Neural cell (in vitro differentiated cells): ENCODE measurements at regions not wholly inside any gene's neighbourhood (a gene's known extent, or its start where the extent isn't known, plus 50 kb on each side); places are given as distances from the start of the nearest gene placed in this dataset.

Source experiments
- H2AFZ ChIP-seq: fragments of 200-600, 300-800 bp; sonication (generic), shearing (Covaris generic); 2 replicates; pipeline ENCODE4 v1.6.0; 2014; ENCODE audit warnings: low read depth, mild to moderate bottlenecking, antibody characterized with exemption, low read length, moderate library complexity
- H3F3A ChIP-seq: fragments of 200-600 bp; shearing (Covaris generic); 2 replicates; pipeline ENCODE4 v1.6.1; 2016; ENCODE audit warnings: mild to moderate bottlenecking, moderate library complexity, mixed read lengths, antibody characterized with exemption, low read length; ENCODE audit not compliant: insufficient read depth, poor library complexity, severe bottlenecking
- H3K27ac ChIP-seq: fragments of 200-600, 300-800 bp; sonication (generic), shearing (Covaris generic); 2 replicates; pipeline ENCODE4 v1.5.1; 2014; ENCODE audit warnings: mild to moderate bottlenecking, low read length, moderate library complexity
- H3K27me3 ChIP-seq: fragments of 300-800, 200-600 bp; sonication (generic), shearing (Covaris generic); 2 replicates; pipeline ENCODE4 v1.6.0; 2014; ENCODE audit warnings: mild to moderate bottlenecking, low read depth, low read length, moderate library complexity; ENCODE audit not compliant: insufficient read depth
- H3K36me3 ChIP-seq: fragments of 300-800, 200-600 bp; sonication (generic), shearing (Covaris generic); 2 replicates; pipeline ENCODE4 v1.5.1; 2014; ENCODE audit warnings: mild to moderate bottlenecking, antibody characterized with exemption, low read length, moderate library complexity; ENCODE audit not compliant: insufficient read depth
- H3K4me2 ChIP-seq: fragments of 300-800, 200-600 bp; sonication (generic), shearing (Covaris generic); 2 replicates; pipeline ENCODE4 v1.6.0; 2014; ENCODE audit warnings: mild to moderate bottlenecking, low read length
- H3K4me3 ChIP-seq: fragments of 300-800, 200-600 bp; sonication (generic), shearing (Covaris generic); 2 replicates; pipeline ENCODE4 v1.5.1; 2014; ENCODE audit warnings: mild to moderate bottlenecking, low read length, moderate library complexity
- H3K79me2 ChIP-seq: fragments of 200-600 bp; shearing (Covaris generic); replicated peaks from 2 replicates; pipeline ENCODE4 v1.6.0; 2014; ENCODE audit warnings: mild to moderate bottlenecking, low read length, moderate library complexity; ENCODE audit not compliant: insufficient read depth
- H3K9ac ChIP-seq: fragments of 300-800, 200-600 bp; sonication (generic), shearing (Covaris generic); 2 replicates; pipeline ENCODE4 v1.6.1; 2016; ENCODE audit warnings: mild to moderate bottlenecking, low read length, mixed read lengths
- H3K9me2 ChIP-seq: fragments of 200-600 bp; shearing (Covaris generic); 2 replicates; pipeline ENCODE4 v1.6.1; 2016; ENCODE audit warnings: mild to moderate bottlenecking, low read length, mixed read lengths; ENCODE audit not compliant: insufficient read depth
- H3K9me3 ChIP-seq: fragments of 200-600, 300-800 bp; sonication (generic), shearing (Covaris generic); 2 replicates; pipeline ENCODE4 v1.6.1; 2016; ENCODE audit warnings: mild to moderate bottlenecking, mixed run types, low read length, moderate library complexity, mixed read lengths
- H4K20me1 ChIP-seq: fragments of 200-600 bp; shearing (Covaris generic); 2 replicates; pipeline ENCODE4 v1.6.1; 2016; ENCODE audit warnings: mild to moderate bottlenecking, mixed run types; ENCODE audit not compliant: insufficient read depth
- CTCF ChIP-seq: fragments of 450-650 bp; IDR thresholded peaks from 2 replicates; pipeline ENCODE4 v1.5.1; 2014; ENCODE audit warnings: antibody characterized with exemption, mild to moderate bottlenecking, moderate library complexity; ENCODE audit not compliant: poor library complexity, severe bottlenecking
- EP300 ChIP-seq: fragments of 450-650 bp; conservative IDR thresholded peaks from 2 replicates; pipeline ENCODE4 v1.6.1; 2014; ENCODE audit warnings: antibody characterized with exemption, mild to moderate bottlenecking, moderate library complexity; ENCODE audit not compliant: poor library complexity, severe bottlenecking
- EZH2 ChIP-seq: fragments of 200-600, 300-800 bp; shearing (Covaris generic), sonication (generic); IDR thresholded peaks from 2 replicates; pipeline ENCODE4 v1.6.1; 2014; ENCODE audit warnings: antibody characterized with exemption, low read length, borderline replicate concordance, mild to moderate bottlenecking; ENCODE audit not compliant: insufficient read depth, poor library complexity, severe bottlenecking
- MXI1 ChIP-seq: fragments of 450-650 bp; conservative IDR thresholded peaks from 2 replicates; pipeline ENCODE4 v1.6.1; 2014; ENCODE audit warnings: antibody characterized with exemption, mild to moderate bottlenecking; ENCODE audit not compliant: poor library complexity, severe bottlenecking
- POLR2AphosphoS5 ChIP-seq: IDR thresholded peaks from 2 replicates; pipeline ENCODE4 v1.6.1; 2012
- RAD21 ChIP-seq: fragments of 450-650 bp; conservative IDR thresholded peaks from 2 replicates; pipeline ENCODE4 v1.6.1; 2014; ENCODE audit warnings: antibody characterized with exemption, mild to moderate bottlenecking, moderate library complexity
- REST ChIP-seq: IDR thresholded peaks from 2 replicates; pipeline ENCODE4 v1.6.1; 2012; ENCODE audit warnings: borderline replicate concordance
- SMC3 ChIP-seq: fragments of 450-650 bp; conservative IDR thresholded peaks from 2 replicates; pipeline ENCODE4 v1.6.1; 2014; ENCODE audit warnings: antibody characterized with exemption, mild to moderate bottlenecking, moderate library complexity; ENCODE audit not compliant: poor library complexity
- TAF1 ChIP-seq: IDR thresholded peaks from 2 replicates; pipeline ENCODE4 v1.6.1; 2012; ENCODE audit warnings: low read depth

GRCh38 chr4:183563874-183564273, 59.0 kb downstream of the ING2 start:
- H3K27me3 ChIP-seq, result no peaks in the 10 kb centered on the region
- no peaks in the 10 kb centered on the region for H3K79me2 ChIP-seq
- H2AFZ ChIP-seq, result no peak overlapping the region
- H3K9me3 ChIP-seq, result no peaks in the 10 kb centered on the region
- H3K9ac ChIP-seq, result no peak overlapping the region
- TF ChIP-seq CTCF, result no peak
- TF ChIP-seq SMC3, result no peak
- no peak for TF ChIP-seq REST
- H3K9me2 ChIP-seq, result no peaks in the 10 kb centered on the region
- H3K4me3 ChIP-seq, result no peak overlapping the region
- no peak overlapping the region for H3K27ac ChIP-seq
- H3K36me3 ChIP-seq, result no peaks in the 10 kb centered on the region
- no peak overlapping the region for H3K4me2 ChIP-seq
- H3F3A ChIP-seq, result no peaks in the 10 kb centered on the region
- H4K20me1 ChIP-seq, result no peaks in the 10 kb centered on the region

- H3K4me2 ChIP-seq, result no peak overlapping the region
- no peaks in the 10 kb centered on the region for H3K27me3 ChIP-seq
- no peak overlapping the region for H2AFZ ChIP-seq
Measured at GRCh38 chr4:183571350-183571941, 66.6 kb downstream of the ING2 start.

More at GRCh38 chr4:183571350-183571941, 66.6 kb downstream of the ING2 start:
- no peaks in the 10 kb centered on the region for H3K9me2 ChIP-seq
- no peaks in the 10 kb centered on the region for H3K36me3 ChIP-seq
- no peaks in the 10 kb centered on the region for H4K20me1 ChIP-seq
- no peak overlapping the region for H3K9ac ChIP-seq
- H3K4me3 ChIP-seq, result no peak overlapping the region
- H3K27ac ChIP-seq, result no peak overlapping the region
- no peaks in the 10 kb centered on the region for H3K9me3 ChIP-seq
- no peaks in the 10 kb centered on the region for H3F3A ChIP-seq
- TF ChIP-seq TAF1 (no peak), EP300 (no peak), SMC3 (no peak), POLR2AphosphoS5 (no peak), REST (no peak), MXI1 (no peak), EZH2 (no peak), CTCF (no peak), RAD21 (no peak)
- no peaks in the 10 kb centered on the region for H3K79me2 ChIP-seq
